Activated CD8-positive, alpha-beta T cell treated with anti-CD3 and anti-CD28 coated beads for 36 hours (primary cell): ENCODE measurements at regions not wholly inside any gene's neighbourhood (a gene's known extent, or its start where the extent isn't known, plus 50 kb on each side); places are given as distances from the start of the nearest gene placed in this dataset.

ENCODE experiments used
- ATAC-seq: fragments of 200-7000 bp; cut with Tn5 transposase; one replicate; pipeline ENCODE4 v1.10.0; 2021; ENCODE audit warnings: mild to moderate bottlenecking, moderate library complexity
- CTCF ChIA-PET: fragments of 350-600 bp; sonication (Branson Sonifier 250); formaldehyde crosslinking; loops from one replicate; lab custom pipeline; 2021; ENCODE audit warnings: antibody characterized with exemption; lab: Charles Lee
- POLR2A ChIA-PET: fragments of 350-600 bp; sonication (Branson Sonifier 250); formaldehyde crosslinking; loops from one replicate; lab custom pipeline; 2021; ENCODE audit warnings: antibody characterized with exemption; lab: Charles Lee
- DNase-seq: peaks from one replicate; pipeline ENCODE4 v3.0.0-alpha.2; 2020
- H3K27ac Mint-ChIP-seq: one replicate; pipeline ENCODE4 v1.8.0; 2021; ENCODE audit warnings: mild to moderate bottlenecking, mixed read lengths
- H3K27me3 Mint-ChIP-seq: one replicate; pipeline ENCODE4 v1.8.0; 2021; ENCODE audit warnings: mixed read lengths
- H3K36me3 Mint-ChIP-seq: one replicate; pipeline ENCODE4 v1.8.0; 2021; ENCODE audit warnings: low read depth, mixed read lengths
- H3K4me1 Mint-ChIP-seq: one replicate; pipeline ENCODE4 v1.8.0; 2021; ENCODE audit warnings: low read depth, mixed read lengths
- H3K4me3 Mint-ChIP-seq: one replicate; pipeline ENCODE4 v1.8.0; 2021; ENCODE audit warnings: mild to moderate bottlenecking, moderate library complexity, mixed read lengths
- H3K9me3 Mint-ChIP-seq: one replicate; pipeline ENCODE4 v1.8.0; 2021; ENCODE audit warnings: mixed read lengths
- intact Hi-C: fragments of 100-400 bp; cut with micrococcal nuclease; formaldehyde crosslinking; loops from one replicate; pipeline ENCODE4 v1.10.0; 2022
- TF ChIP-seq, protein P1 (sequence below): fragments of 200-600 bp; IDR thresholded peaks from one replicate; pipeline ENCODE4 v1.8.0; 2022; ENCODE audit warnings: antibody characterized with exemption, mild to moderate bottlenecking

GRCh38 chr6:19738010-19738409, 99.2 kb upstream of the ID4 start:
- ChIA-PET POLR2A (no interaction called here), CTCF (no interaction called here)
- no peak overlapping the region for H3K4me3 Mint-ChIP-seq
- TF ChIP-seq, protein P1, sequence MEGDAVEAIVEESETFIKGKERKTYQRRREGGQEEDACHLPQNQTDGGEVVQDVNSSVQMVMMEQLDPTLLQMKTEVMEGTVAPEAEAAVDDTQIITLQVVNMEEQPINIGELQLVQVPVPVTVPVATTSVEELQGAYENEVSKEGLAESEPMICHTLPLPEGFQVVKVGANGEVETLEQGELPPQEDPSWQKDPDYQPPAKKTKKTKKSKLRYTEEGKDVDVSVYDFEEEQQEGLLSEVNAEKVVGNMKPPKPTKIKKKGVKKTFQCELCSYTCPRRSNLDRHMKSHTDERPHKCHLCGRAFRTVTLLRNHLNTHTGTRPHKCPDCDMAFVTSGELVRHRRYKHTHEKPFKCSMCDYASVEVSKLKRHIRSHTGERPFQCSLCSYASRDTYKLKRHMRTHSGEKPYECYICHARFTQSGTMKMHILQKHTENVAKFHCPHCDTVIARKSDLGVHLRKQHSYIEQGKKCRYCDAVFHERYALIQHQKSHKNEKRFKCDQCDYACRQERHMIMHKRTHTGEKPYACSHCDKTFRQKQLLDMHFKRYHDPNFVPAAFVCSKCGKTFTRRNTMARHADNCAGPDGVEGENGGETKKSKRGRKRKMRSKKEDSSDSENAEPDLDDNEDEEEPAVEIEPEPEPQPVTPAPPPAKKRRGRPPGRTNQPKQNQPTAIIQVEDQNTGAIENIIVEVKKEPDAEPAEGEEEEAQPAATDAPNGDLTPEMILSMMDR, result no peak
- H3K27ac Mint-ChIP-seq, result no peak overlapping the region
- H3K27me3 Mint-ChIP-seq, result no peaks in the 10 kb centered on the region
- H3K4me1 Mint-ChIP-seq, result no peaks in the 10 kb centered on the region
- no peak for ATAC-seq
- peaks cover 1% of the 10 kb centered on the region for H3K9me3 Mint-ChIP-seq
- no peak for DNase-seq
- intact Hi-C loops, result no loop called here
- no peaks in the 10 kb centered on the region for H3K36me3 Mint-ChIP-seq

DNA sequence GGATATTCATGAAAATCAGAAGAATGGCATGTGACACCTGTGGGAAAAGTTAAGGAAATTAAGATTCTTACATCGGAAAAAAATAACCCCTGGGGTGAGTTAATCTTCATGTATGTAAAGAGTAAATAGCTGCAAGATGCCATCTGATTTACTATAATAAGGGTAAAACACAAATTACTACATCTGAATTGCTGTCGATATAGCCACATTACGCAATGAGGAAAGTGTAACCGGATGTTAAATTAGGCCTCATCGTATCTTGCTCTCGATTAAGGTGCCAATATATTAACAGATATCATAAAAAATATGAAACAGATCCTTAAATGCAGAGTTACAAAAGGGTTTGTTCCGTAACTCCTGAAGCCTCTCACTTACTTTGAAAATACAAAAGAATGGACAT, 87.4 kb upstream of the ID4 start:
- ChIA-PET CTCF (no interaction called here), POLR2A (no interaction called here)
- no peak for DNase-seq
- H3K4me1 Mint-ChIP-seq, result no peaks in the 10 kb centered on the region
- H3K27me3 Mint-ChIP-seq, result no peaks in the 10 kb centered on the region
- intact Hi-C loops, result no loop called here
- H3K27ac Mint-ChIP-seq, result no peak overlapping the region
- H3K36me3 Mint-ChIP-seq, result no peaks in the 10 kb centered on the region
- no peak for ATAC-seq
- TF ChIP-seq, protein P1, result no peak
- no peaks in the 10 kb centered on the region for H3K9me3 Mint-ChIP-seq
- H3K4me3 Mint-ChIP-seq, result no peak overlapping the region

- ATAC-seq (no peak), DNase-seq (no peak)
- POLR2A ChIA-PET, result no interaction called here
- Mint-ChIP-seq H3K9me3 (no peaks in the 10 kb centered on the region), H3K27me3 (no peaks in the 10 kb centered on the region), H3K4me3 (no peak overlapping the region), H3K27ac (no peak overlapping the region), H3K4me1 (no peaks in the 10 kb centered on the region), H3K36me3 (no peaks in the 10 kb centered on the region)
- intact Hi-C loops, result no loop called here
- CTCF ChIA-PET, result interaction anchor here (1.1 kb wide), 1 partner anchor 21 kb away, joined by 3 read pairs; no protein-coding TSS in a partner anchor
- TF ChIP-seq, protein P1, result no peak
Observed at GRCh38 chr6:19752746-19753145, 84.4 kb upstream of the ID4 start.

DNA sequence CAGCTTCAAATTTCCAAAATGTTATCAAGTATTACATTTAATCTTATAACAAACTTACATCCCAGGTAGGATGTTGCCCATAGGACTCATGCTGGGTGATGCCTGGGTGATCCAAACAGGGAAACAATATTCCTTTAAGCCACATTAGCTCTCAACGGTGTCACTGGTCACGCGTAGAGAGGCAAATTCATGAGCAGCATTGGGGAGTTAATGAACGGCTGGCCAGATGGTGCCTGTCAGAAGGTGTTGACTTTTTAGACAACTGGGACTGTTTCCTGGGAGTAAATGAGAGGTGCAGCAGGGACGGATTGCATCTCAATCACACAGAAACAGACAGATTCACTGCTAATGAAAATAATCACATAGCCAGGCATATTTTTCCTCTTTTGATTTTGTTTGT, 83.3 kb upstream of the ID4 start:
- POLR2A ChIA-PET, result no interaction called here
- ATAC-seq, result no peak
- intact Hi-C loops, result no loop called here
- TF ChIP-seq, protein P1, result no peak
- DNase-seq, result no peak
- Mint-ChIP-seq H3K4me3 (no peak overlapping the region), H3K9me3 (no peaks in the 10 kb centered on the region), H3K27ac (no peak overlapping the region), H3K4me1 (no peaks in the 10 kb centered on the region), H3K36me3 (no peaks in the 10 kb centered on the region), H3K27me3 (no peaks in the 10 kb centered on the region)
- CTCF ChIA-PET, result interaction anchor here (0.6 to 1.1 kb wide), 2 partner anchors 20 to 1837 kb away, joined by 3 read pairs; no protein-coding TSS in a partner anchor

GRCh38 chr6:19754686-19755085, 82.5 kb upstream of the ID4 start:
- DNase-seq (no peak), ATAC-seq (no peak)
- no peaks in the 10 kb centered on the region for H3K36me3 Mint-ChIP-seq
- no peaks in the 10 kb centered on the region for H3K4me1 Mint-ChIP-seq
- H3K9me3 Mint-ChIP-seq, result no peaks in the 10 kb centered on the region
- H3K27ac Mint-ChIP-seq, result no peak overlapping the region
- intact Hi-C loops, result no loop called here
- no peaks in the 10 kb centered on the region for H3K27me3 Mint-ChIP-seq
- CTCF ChIA-PET, result no interaction called here
- H3K4me3 Mint-ChIP-seq, result no peak overlapping the region
- POLR2A ChIA-PET, result no interaction called here
- TF ChIP-seq, protein P1, result no peak
